Body of pancreas (tissue), 4 donors: ENCODE measurements at regions not wholly inside any gene's neighbourhood (a gene's known extent, or its start where the extent isn't known, plus 50 kb on each side); places are given as distances from the start of the nearest gene placed in this dataset.

Source experiments
- ATAC-seq: fragments of 150-250 bp; one replicate; pipeline ENCODE4 v1.9.1; 2016
- DNase-seq, 4 donors: peaks; one replicate each; pipeline ENCODE4 v3.0.0-alpha.2; 2019
- H3K27ac ChIP-seq, 4 donors: fragments of 200-600 bp; sonication (generic); 1 replicate in 3 of 4; 2 replicates in 1 of 4; pipeline versions ENCODE4 v1.5.1 to v1.6.1; 2016 to 2019; ENCODE audit warnings: mild to moderate bottlenecking in 1 of 4, mixed read lengths in 1 of 4, moderate library complexity in 1 of 4
- H3K27me3 ChIP-seq, 2 donors: fragments of 200-600 bp; sonication (generic); one replicate each; pipeline ENCODE4 v1.6.0; 2016; ENCODE audit warnings: mild to moderate bottlenecking in 1 of 2
- H3K36me3 ChIP-seq, 2 donors: fragments of 200-600 bp; sonication (generic); replicated peaks in 1 of 2; 2 replicates each; pipeline ENCODE4 v1.5.1; 2016; ENCODE audit warnings: low read depth in 2 of 2; ENCODE audit not compliant: insufficient read depth in 1 of 2
- H3K4me1 ChIP-seq: fragments of 200-600 bp; sonication (generic); one replicate; pipeline ENCODE4 v1.6.0; 2016
- H3K4me3 ChIP-seq, 2 donors: fragments of 200-600 bp; sonication (generic); 1 replicate in 1 of 2; 2 replicates in 1 of 2; pipeline ENCODE4 v1.5.1; 2016 to 2019
- H3K9me3 ChIP-seq, 3 donors: fragments of 200-600 bp; sonication (generic); 1 replicate in 2 of 3; 2 replicates in 1 of 3; pipeline ENCODE4 v1.5.1; 2016
- POLR2A ChIP-seq, 3 donors: fragments of 450-650 bp; IDR thresholded peaks; one replicate each; pipeline ENCODE4 v1.6.1; 2016; ENCODE audit warnings: antibody characterized with exemption in 3 of 3, mild to moderate bottlenecking in 2 of 3
- WGBS, 2 donors: methylation state at CpG; one replicate each; pipeline ENCODE4 v1.1.5; 2017; 5-methylcytosine and 5-hydroxymethylcytosine counted together
- intact Hi-C: fragments of 100-400 bp; cut with DNase I; formaldehyde crosslinking; loops from one replicate; pipeline ENCODE4 v1.15.1; 2023
- TF ChIP-seq, protein P1 (sequence below), 7 experiments: fragments of 450-650 bp in 4 of 7; fragments of 200-600 bp in 3 of 7; sonication (generic) in 3 of 7; IDR thresholded peaks; one replicate each; pipeline ENCODE4 v1.5.1; 2016 to 2019; ENCODE audit warnings: antibody characterized with exemption in 7 of 7

DNA sequence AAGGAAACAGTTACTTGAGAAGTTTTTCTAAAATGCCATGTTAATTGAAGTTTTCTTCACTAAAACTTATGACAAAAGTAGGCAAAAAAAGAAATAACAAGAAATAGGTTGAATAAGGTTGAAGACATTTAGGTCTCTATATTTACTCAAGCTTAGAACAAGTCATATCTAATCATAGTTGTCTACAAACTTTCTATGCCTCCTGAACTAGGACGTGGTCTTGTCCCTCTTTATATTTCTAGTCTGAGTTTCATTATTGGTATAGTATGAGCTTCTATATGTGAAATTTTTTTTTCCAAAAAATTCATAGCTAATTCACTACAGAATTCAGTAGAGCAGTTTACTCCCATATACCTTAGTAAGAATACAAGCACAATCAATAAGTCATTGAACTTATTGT is 836.4 kb downstream of the SLITRK6 start:
- Histone ChIP-seq H3K27me3 (no peaks in the 10 kb centered on the region), H3K4me3 (no peak overlapping the region), H3K9me3 (no peaks in the 10 kb centered on the region), H3K36me3 (no peaks in the 10 kb centered on the region), H3K27ac (no peak overlapping the region), H3K4me1 (no peaks in the 10 kb centered on the region)
- TF ChIP-seq POLR2A (IDR thresholded peaks at IDR 0.05), result no peak
- TF ChIP-seq, protein P1, sequence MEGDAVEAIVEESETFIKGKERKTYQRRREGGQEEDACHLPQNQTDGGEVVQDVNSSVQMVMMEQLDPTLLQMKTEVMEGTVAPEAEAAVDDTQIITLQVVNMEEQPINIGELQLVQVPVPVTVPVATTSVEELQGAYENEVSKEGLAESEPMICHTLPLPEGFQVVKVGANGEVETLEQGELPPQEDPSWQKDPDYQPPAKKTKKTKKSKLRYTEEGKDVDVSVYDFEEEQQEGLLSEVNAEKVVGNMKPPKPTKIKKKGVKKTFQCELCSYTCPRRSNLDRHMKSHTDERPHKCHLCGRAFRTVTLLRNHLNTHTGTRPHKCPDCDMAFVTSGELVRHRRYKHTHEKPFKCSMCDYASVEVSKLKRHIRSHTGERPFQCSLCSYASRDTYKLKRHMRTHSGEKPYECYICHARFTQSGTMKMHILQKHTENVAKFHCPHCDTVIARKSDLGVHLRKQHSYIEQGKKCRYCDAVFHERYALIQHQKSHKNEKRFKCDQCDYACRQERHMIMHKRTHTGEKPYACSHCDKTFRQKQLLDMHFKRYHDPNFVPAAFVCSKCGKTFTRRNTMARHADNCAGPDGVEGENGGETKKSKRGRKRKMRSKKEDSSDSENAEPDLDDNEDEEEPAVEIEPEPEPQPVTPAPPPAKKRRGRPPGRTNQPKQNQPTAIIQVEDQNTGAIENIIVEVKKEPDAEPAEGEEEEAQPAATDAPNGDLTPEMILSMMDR (IDR thresholded peaks at IDR 0.05), result no peak
- intact Hi-C loops, result no loop called here
- ATAC-seq, result no peak
- 29 to 45% methylated on average over 1 of the region's 1 CpG for WGBS, 2 donors
- DNase-seq, result no peak

DNA sequence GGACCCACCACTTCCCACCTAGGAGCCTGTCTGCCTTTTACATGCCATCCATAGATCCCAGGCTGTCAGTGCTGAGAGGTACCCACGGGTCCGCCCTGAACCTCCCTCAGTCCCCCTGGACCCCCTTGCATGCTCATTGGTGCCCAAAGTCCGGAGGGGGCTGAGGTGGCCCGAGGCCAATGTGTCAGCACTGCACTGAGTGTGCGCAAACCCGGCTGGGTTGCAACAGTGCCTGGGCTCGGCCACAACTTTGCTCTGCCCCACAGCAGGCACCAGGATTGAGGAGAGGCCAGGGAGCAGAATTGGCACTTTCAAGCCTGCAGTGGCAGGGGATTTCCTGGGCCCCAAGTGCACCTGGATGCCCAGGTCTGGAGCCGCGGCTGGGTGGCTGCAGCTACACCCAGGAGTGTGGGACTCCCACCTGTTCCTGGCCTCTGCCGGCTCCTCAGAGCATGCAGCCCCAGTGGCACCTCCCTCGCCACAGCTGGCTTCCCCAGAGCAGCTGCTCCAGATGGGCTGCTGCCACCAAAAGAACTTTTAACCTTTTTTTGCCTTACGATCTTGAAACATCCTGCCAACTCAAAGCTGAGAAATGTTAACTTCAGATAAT is 837.0 kb downstream of the SLITRK6 start:
- ATAC-seq (no peak), DNase-seq (no peak)
- TF ChIP-seq, protein P1 (IDR thresholded peaks at IDR 0.05), result no peak
- no peak for TF ChIP-seq POLR2A (IDR thresholded peaks at IDR 0.05)
- intact Hi-C loops, result no loop called here
- 68 to 69% methylated on average over 7 to 12 of the region's 12 CpGs for WGBS, 2 donors
- Histone ChIP-seq H3K4me1 (no peaks in the 10 kb centered on the region), H3K36me3 (no peaks in the 10 kb centered on the region), H3K9me3 (no peaks in the 10 kb centered on the region), H3K27ac (no peak overlapping the region), H3K27me3 (no peaks in the 10 kb centered on the region), H3K4me3 (no peak overlapping the region)

DNA sequence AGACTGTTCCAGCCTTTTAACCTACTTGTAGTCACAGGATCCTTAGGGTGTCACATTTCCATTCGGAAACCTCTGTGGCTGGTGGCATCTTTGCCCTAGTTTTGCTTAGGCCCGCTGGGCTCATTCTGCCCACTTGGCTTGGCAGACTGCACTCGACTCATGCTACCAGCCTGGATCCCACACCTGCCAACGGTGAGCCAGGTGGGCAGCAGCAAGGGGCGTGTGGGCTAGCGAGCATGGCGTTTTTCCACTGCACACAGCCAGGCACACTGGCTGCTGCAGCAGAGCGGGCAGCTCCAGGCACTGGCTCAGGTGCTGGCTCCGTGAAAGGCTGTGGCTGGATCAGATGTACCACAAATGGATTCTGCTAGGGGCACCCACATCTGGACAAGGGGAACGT is 838.2 kb downstream of the SLITRK6 start:
- Histone ChIP-seq H3K27me3 (no peaks in the 10 kb centered on the region), H3K9me3 (no peaks in the 10 kb centered on the region), H3K27ac (no peak overlapping the region), H3K4me1 (no peaks in the 10 kb centered on the region), H3K36me3 (no peaks in the 10 kb centered on the region), H3K4me3 (no peak overlapping the region)
- WGBS, 2 donors, result 79 to 86% methylated on average over 8 to 10 of the region's 10 CpGs
- DNase-seq (no peak), ATAC-seq (no peak)
- intact Hi-C loops, result no loop called here
- TF ChIP-seq POLR2A (IDR thresholded peaks at IDR 0.05), result no peak
- TF ChIP-seq, protein P1 (IDR thresholded peaks at IDR 0.05), result no peak

DNA sequence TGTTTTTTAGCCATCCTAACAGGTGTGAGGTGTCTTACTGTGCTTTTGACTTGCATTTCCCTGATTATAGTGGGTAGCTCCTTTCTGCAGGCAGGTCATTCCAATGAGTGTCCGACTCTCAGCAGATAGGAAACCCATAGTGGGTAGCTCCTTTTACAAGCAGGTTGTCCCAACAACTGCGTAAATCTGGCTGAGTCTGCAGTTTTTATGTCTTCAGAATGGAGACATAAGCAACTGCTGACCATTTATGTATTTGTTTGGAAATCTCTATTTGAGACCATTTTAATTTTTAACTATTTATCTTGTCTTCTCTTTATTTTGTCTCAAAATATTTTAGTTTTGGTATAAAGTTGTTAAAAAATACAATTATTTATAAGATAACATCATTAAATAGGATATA is 839.4 kb downstream of the SLITRK6 start:
- ATAC-seq (no peak), DNase-seq (no peak)
- intact Hi-C loops, result no loop called here
- TF ChIP-seq, protein P1 (IDR thresholded peaks at IDR 0.05), result no peak
- TF ChIP-seq POLR2A (IDR thresholded peaks at IDR 0.05), result no peak
- Histone ChIP-seq H3K9me3 (no peaks in the 10 kb centered on the region), H3K4me3 (no peak overlapping the region), H3K4me1 (no peaks in the 10 kb centered on the region), H3K36me3 (no peaks in the 10 kb centered on the region), H3K27me3 (no peaks in the 10 kb centered on the region), H3K27ac (no peak overlapping the region)
- WGBS, 2 donors, result 50 to 59% methylated on average over 2 of the region's 2 CpGs

DNA sequence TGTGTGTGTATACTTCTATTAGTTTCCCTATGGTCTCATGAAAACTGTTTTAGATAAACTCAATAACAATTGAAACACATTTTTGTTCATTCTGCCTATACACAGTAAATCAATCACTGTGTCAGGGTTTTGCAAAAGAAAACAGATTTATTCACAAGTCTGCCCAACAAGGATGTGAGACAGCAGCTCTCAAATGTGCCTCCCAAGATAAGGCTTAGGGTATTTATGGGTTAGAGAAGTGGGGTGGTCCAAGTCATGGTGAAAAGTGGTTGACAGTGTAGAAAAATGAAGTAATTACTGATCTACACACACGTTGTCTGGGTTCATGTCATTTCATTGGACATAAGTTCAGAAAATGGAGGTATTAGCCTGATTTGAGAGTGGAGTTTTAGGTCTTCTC is 844.6 kb downstream of the SLITRK6 start:
- TF ChIP-seq, protein P1 (IDR thresholded peaks at IDR 0.05), result no peak
- no peak for TF ChIP-seq POLR2A (IDR thresholded peaks at IDR 0.05)
- Histone ChIP-seq H3K9me3 (no peaks in the 10 kb centered on the region), H3K4me1 (no peaks in the 10 kb centered on the region), H3K4me3 (no peak overlapping the region), H3K36me3 (no peaks in the 10 kb centered on the region), H3K27ac (no peak overlapping the region), H3K27me3 (no peaks in the 10 kb centered on the region)
- ATAC-seq (no peak), DNase-seq (no peak)
- 22 to 29% methylated on average over 1 of the region's 1 CpG for WGBS, 2 donors
- intact Hi-C loops, result no loop called here
